ENCODE measurements at regions not wholly inside any gene's neighbourhood (a gene's known extent, or its start where the extent isn't known, plus 50 kb on each side); places are given as distances from the start of the nearest gene placed in this dataset.
"Not testable (repeated sequence)": the region's sequence is repeated elsewhere in the genome, so short reads cannot be mapped to it uniquely, and the experiment has no call there.

DNA sequence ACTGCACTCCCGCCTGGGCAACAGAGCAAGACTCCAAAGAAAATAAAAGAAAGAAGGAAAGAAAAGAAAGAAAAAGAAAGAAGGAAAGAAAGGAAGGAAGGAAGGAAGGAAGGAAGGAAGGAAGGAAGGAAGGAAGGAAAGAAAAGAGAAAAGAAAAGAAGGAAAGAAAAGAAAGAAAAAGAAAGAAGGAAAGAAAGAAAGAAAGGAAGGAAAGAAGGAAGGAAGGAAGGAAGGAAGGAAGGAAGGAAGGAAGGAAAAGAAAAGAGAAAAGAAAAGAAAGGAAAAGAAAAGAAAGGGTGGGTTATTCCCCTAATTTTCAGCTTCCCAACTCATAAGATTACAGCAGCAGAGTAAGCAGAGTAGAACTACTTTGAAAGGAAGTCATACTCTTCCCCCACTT, 64.4 kb downstream of the TMEM200C start:
- DNase-seq; CTCF ChIA-PET; H3K4me1 Mint-ChIP-seq; H3K27me3 Mint-ChIP-seq; H3K27ac Mint-ChIP-seq; H3K4me3 Mint-ChIP-seq; POLR2A ChIA-PET; H3K9me3 Mint-ChIP-seq; H3K36me3 Mint-ChIP-seq (ENCODE audit: low read depth): not testable (repeated sequence)

DNA sequence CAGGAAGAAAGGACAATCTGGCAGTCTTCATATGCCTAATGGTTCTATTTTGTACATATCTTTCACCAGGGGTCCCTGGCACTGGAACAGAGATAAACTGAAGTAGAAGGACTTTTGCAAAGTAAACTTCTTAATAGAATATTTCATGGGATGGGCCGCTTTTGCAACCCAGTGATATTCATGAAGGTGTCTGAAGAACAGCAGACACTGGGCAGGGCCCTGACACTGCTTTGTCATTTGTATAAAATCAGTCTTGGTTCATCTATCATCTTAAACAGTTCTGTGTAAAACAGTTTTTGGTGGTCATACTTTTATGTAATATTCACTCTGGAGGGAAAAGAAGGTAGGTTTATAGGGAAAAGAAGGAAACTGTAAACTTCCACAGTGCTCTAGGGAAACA, 66.4 kb downstream of the TMEM200C start:
- H3K27ac Mint-ChIP-seq, result no peak overlapping the region
- H3K27me3 Mint-ChIP-seq, result peaks cover 4% of the 10 kb centered on the region
- no peaks in the 10 kb centered on the region for H3K4me1 Mint-ChIP-seq
- H3K36me3 Mint-ChIP-seq (ENCODE audit: low read depth), result no peaks in the 10 kb centered on the region
- no peak overlapping the region for H3K4me3 Mint-ChIP-seq
- CTCF ChIA-PET, result interaction anchor here (0.6 kb wide), 1 partner anchor 351 kb away, joined by 3 read pairs; no protein-coding TSS in a partner anchor
- H3K9me3 Mint-ChIP-seq, result no peaks in the 10 kb centered on the region
- POLR2A ChIA-PET, result no interaction called here
- no peak for DNase-seq

DNA sequence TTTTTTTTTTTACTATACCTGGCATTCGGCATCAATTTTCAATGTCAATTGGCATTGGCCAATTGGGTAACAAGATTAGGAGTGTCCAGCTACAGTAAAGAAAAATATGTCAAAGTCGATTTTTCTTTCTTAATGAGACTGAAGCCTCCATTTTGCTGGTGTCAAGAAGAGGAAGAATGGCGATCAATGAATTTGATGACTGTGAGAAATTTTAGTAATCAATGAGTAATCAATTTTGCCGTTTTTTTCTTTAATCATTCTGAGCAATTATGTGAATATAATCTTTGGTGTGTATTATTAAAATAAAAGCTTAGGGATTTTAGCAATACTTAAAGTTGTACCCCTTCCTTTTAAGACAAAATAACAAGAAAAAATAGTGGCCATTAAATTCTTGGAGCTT, 69.7 kb downstream of the TMEM200C start:
- ChIA-PET CTCF (interaction anchor here (1.8 kb wide), 1 partner anchor 11 kb away, joined by 4 read pairs; no protein-coding TSS in a partner anchor), POLR2A (no interaction called here)
- peaks cover 4% of the 10 kb centered on the region for H3K27me3 Mint-ChIP-seq
- no peaks in the 10 kb centered on the region for H3K36me3 Mint-ChIP-seq (ENCODE audit: low read depth)
- no peak for DNase-seq
- no peaks in the 10 kb centered on the region for H3K4me1 Mint-ChIP-seq
- no peak overlapping the region for H3K4me3 Mint-ChIP-seq
- no peaks in the 10 kb centered on the region for H3K9me3 Mint-ChIP-seq
- H3K27ac Mint-ChIP-seq, result no peak overlapping the region

DNA sequence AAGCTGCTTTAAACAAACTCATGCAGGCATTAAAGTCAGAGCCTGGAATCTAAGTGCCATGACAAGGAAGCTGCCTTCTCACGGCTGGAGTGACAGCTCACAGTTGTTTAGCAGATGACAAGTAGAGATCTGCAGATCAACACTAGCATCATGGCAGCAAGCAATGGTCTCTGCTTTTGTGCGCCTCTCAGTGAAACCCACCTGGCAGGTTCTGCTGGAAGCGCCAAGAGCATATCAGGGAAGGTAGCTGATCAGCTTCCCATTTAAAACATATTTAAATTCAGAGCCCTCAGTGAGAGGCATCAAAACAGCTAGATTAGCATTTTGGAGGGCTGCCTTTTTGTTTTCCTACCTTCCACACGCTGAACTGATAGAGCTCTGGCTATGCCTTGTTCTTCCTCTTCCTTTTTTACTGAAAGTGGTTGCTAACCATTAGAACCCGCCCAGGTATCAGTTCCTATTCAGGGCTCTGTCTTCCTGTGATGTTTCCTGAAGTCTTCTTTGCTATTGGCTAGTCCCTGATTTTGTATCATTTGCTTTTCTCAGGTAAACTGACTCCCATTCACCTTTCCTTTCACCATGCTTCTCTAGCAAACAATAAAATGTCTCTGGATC, 70.8 kb downstream of the TMEM200C start:
- no peak for DNase-seq
- POLR2A ChIA-PET, result no interaction called here

DNA sequence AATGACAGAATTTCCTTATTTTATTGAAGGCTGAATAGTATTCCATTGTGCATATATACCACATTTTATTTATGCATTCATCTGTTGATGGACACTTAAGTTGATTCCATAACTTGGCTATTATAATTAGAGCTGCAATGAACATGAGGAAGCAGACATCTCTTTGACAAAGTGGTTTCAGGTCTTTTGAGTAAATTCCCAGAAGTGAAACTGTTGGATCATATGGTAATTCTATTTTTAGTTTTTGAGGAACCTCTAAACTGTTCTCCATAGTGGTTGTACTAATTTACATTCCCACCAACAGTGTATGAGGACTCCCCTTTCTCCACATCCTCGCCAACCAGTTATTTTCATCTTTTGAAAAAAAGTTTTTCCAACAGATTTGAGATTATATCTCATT, 77.5 kb downstream of the TMEM200C start:
- no peaks in the 10 kb centered on the region for H3K4me1 Mint-ChIP-seq
- no peak overlapping the region for H3K4me3 Mint-ChIP-seq
- no peaks in the 10 kb centered on the region for H3K36me3 Mint-ChIP-seq (ENCODE audit: low read depth)
- DNase-seq, result no peak
- H3K27ac Mint-ChIP-seq, result no peak overlapping the region
- ChIA-PET CTCF (no interaction called here), POLR2A (no interaction called here)
- no peaks in the 10 kb centered on the region for H3K27me3 Mint-ChIP-seq
- no peaks in the 10 kb centered on the region for H3K9me3 Mint-ChIP-seq

More for the DNA sequence above, 70.8 kb downstream of the TMEM200C start:
- no peak overlapping the region for H3K27ac Mint-ChIP-seq
- no peaks in the 10 kb centered on the region for H3K9me3 Mint-ChIP-seq
- H3K36me3 Mint-ChIP-seq (ENCODE audit: low read depth), result no peaks in the 10 kb centered on the region
- no peak overlapping the region for H3K4me3 Mint-ChIP-seq
- no peaks in the 10 kb centered on the region for H3K4me1 Mint-ChIP-seq
- peaks cover 4% of the 10 kb centered on the region for H3K27me3 Mint-ChIP-seq
- CTCF ChIA-PET, result interaction anchor here (1.8 kb wide), 1 partner anchor 9 kb away, joined by 4 read pairs; no protein-coding TSS in a partner anchor

DNA sequence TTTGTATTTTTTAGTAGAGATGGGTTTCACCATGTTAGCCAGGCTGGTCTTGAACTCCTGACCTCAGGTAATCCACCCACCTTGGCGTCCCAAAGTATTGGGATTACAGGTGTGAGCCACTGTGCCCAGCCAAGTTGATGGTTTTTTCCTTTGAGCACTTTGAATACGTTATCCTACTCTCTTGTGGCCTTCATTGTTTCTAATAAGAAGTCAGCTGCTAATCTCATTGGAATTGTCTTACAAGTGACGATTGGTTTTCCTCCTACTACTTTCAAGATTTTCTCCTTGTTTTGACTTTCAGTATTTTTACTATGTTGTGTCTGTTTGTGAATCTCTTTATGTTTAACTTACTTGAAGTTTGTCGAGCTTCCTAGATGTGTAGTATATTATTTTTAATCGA, 88.5 kb downstream of the TMEM200C start:
- DNase-seq, result no peak
- Mint-ChIP-seq H3K4me1 (no peaks in the 10 kb centered on the region), H3K4me3 (no peak overlapping the region), H3K27me3 (no peaks in the 10 kb centered on the region), H3K9me3 (peaks cover 8% of the 10 kb centered on the region), H3K27ac (no peak overlapping the region), H3K36me3 (ENCODE audit: low read depth) (no peaks in the 10 kb centered on the region)
- ChIA-PET CTCF (no interaction called here), POLR2A (no interaction called here)

DNA sequence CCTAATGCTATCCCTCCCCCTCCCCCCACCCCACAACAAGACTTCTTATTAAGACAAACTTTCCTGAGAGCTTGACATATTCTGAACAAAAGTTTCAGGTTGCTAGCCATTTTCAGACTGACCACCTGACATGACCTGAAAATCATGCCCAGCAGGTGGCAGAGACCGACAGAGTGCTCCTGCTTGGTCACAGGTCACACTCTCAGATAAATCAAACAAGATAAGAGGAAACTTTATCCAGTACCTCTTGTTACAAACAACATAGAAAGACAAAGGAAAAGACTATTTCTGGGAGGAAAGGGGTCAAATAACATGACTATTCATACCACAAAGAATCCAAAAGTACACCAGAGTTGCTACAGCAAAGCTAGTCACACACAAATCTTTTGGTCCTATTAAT, 107.4 kb downstream of the TMEM200C start:
- ChIA-PET CTCF (no interaction called here), POLR2A (no interaction called here)
- Mint-ChIP-seq H3K36me3 (ENCODE audit: low read depth) (no peaks in the 10 kb centered on the region), H3K27ac (no peak overlapping the region), H3K9me3 (peaks cover under 1% of the 10 kb centered on the region), H3K4me3 (no peak overlapping the region), H3K4me1 (no peaks in the 10 kb centered on the region), H3K27me3 (no peaks in the 10 kb centered on the region)
- DNase-seq, result no peak

DNA sequence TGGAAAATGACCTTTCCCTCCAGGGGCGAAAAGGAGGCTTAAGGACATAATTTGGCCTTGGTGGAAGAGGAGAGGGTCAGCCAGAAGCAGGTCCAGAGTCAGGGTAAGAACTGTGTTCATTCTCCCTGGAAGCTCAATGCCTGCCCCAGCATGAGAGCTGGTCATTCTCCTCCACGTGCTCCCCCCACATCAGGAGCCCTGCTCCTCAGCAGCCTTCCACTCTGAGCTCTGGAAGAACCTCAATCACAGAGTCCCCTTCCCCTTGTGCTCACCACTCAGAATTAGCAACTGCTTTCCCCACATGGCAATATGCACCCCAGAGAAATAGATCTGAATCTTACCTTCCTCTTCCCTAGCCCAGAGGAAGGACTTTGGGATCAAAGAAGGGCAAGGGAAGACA, 115.4 kb downstream of the TMEM200C start:
- Mint-ChIP-seq H3K36me3 (ENCODE audit: low read depth) (no peaks in the 10 kb centered on the region), H3K4me3 (no peak overlapping the region), H3K9me3 (peaks cover 3% of the 10 kb centered on the region), H3K27me3 (peaks cover 4% of the 10 kb centered on the region), H3K4me1 (no peaks in the 10 kb centered on the region), H3K27ac (no peak overlapping the region)
- ChIA-PET POLR2A (no interaction called here), CTCF (no interaction called here)
- no peak for DNase-seq

DNA sequence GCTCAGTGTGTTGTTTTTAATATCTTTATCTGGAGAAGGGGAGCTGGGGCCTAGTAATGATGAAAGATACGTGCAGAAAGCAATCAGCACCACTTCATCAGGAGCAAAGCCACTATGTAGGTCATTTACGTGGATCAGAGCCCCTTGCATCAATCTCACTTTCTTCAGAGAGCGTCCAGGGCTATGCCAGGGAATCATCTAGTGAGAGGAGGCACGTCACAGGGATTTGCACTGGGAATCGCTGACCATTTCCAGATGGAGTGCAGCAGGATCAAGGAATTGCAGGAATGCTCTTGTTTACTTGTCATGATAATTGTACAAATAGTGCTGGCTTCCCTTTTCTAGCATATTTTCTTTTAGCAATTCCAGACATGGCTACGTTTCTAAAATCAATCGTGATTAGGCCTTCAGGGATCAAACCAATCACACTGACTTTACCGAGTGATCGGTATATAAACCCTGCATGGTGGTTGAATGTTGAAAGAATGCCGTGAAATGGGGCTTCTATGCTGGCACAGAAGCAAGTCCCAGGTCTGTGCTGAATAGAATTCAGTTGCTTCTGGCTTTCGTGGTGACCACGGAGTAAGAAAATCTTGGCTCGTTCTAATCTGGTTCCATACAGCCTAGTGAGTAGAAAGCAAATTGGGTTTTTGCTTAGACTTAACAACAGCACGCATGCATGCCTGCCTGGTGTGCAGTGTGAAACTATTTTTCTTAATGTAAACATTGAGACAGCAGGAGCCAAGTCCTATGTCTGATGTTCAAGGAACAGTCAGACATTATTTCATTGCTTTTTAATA, 122.8 kb downstream of the TMEM200C start:
- H3K9me3 Mint-ChIP-seq, result no peaks in the 10 kb centered on the region
- H3K36me3 Mint-ChIP-seq (ENCODE audit: low read depth), result no peaks in the 10 kb centered on the region
- no peak overlapping the region for H3K4me3 Mint-ChIP-seq
- no peak overlapping the region for H3K27ac Mint-ChIP-seq
- no peaks in the 10 kb centered on the region for H3K4me1 Mint-ChIP-seq
- DNase-seq, result no peak
- ChIA-PET POLR2A (no interaction called here), CTCF (no interaction called here)
- H3K27me3 Mint-ChIP-seq, result peaks cover 4% of the 10 kb centered on the region

DNA sequence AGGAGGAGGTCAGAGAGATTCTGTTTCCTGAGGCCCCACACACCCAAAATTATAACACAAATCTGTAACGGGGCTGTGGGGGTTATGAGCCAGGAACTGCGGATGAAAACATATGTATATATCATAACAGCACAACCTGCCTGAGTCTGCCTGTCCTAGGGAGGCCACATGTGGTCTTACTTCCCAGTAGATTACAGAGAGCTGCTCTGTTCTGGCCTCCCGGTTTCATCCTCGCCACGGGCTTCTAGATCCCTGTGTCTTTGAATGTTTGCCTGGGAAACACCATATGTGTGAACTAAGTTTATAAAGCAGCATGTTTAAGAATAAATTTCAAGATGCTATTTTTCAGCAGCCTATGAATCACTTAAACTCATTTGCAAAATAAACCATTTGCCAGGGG, 124.0 kb downstream of the TMEM200C start:
- ChIA-PET CTCF (no interaction called here), POLR2A (no interaction called here)
- DNase-seq, result no peak
- H3K36me3 Mint-ChIP-seq (ENCODE audit: low read depth), result no peaks in the 10 kb centered on the region
- no peak overlapping the region for H3K27ac Mint-ChIP-seq
- no peak overlapping the region for H3K4me3 Mint-ChIP-seq
- H3K4me1 Mint-ChIP-seq, result no peaks in the 10 kb centered on the region
- no peaks in the 10 kb centered on the region for H3K9me3 Mint-ChIP-seq
- H3K27me3 Mint-ChIP-seq, result no peaks in the 10 kb centered on the region

DNA sequence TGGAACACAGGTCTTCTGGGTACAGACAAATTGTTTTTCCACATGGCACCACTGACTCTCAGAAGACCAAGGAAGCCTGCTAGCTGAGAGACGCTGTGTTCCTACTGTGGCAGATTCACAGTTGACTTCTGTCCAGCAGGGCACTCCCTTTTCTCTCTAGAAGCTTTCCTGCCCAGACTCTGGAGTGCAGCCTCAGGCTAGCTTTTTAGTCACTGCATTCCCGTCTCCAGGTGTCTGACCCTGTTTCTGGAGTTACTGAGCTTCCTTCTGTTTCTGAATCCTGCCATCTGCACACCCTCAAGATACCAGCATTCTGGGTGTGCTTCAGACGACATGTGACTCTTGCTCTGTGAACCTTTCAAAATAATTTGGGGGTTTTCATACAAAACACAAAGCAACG, 125.1 kb downstream of the TMEM200C start:
- ChIA-PET POLR2A (no interaction called here), CTCF (no interaction called here)
- Mint-ChIP-seq H3K27ac (no peak overlapping the region), H3K27me3 (no peaks in the 10 kb centered on the region), H3K9me3 (no peaks in the 10 kb centered on the region), H3K4me1 (no peaks in the 10 kb centered on the region), H3K4me3 (no peak overlapping the region), H3K36me3 (ENCODE audit: low read depth) (no peaks in the 10 kb centered on the region)
- no peak for DNase-seq

DNA sequence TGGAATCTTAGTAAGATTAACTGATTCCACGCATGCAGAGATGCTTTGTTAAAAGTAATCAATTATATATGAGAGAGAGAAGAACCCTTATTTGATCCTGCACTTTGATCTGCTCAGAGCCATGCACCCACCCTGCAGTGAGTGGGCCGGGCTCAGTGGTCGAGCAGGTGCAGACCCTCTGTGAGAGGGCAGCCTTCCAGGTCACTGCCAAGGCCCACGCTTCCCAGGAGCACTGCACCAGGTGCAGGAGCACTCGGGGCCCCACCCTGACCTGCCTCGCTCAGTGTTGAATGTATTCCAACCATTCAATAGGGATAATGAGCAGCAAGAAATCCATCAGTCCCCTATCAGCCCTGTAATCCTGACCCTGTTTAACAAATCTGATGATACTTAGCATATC, 126.9 kb downstream of the TMEM200C start:
- Mint-ChIP-seq H3K4me1 (no peaks in the 10 kb centered on the region), H3K27ac (no peak overlapping the region), H3K4me3 (no peak overlapping the region), H3K27me3 (no peaks in the 10 kb centered on the region), H3K36me3 (ENCODE audit: low read depth) (no peaks in the 10 kb centered on the region), H3K9me3 (no peaks in the 10 kb centered on the region)
- ChIA-PET CTCF (no interaction called here), POLR2A (no interaction called here)
- DNase-seq, result no peak

DNA sequence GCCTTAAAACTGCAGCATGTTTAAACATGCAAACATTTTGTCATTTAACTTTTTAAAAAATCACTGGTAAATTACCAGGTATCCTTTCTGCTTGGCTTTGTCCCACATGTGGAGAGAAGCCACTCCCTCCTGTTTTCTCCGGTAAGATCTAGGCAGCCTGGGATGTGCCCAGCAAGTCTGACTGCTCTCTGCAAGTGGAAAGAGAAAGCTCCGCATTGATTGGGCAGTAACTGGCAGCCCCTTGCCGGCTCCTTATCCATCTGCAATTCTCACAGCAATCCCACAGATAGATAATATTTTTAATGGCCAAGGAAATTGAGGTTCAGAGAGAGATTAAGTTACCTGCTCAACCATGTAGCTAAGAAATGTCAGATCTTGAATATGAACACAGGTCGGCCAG, 136.1 kb downstream of the TMEM200C start:
- Mint-ChIP-seq H3K9me3 (no peaks in the 10 kb centered on the region), H3K4me1 (no peaks in the 10 kb centered on the region), H3K36me3 (ENCODE audit: low read depth) (no peaks in the 10 kb centered on the region), H3K27ac (no peak overlapping the region), H3K4me3 (no peak overlapping the region), H3K27me3 (no peaks in the 10 kb centered on the region)
- POLR2A ChIA-PET, result no interaction called here
- no peak for DNase-seq
- CTCF ChIA-PET, result no interaction called here

DNA sequence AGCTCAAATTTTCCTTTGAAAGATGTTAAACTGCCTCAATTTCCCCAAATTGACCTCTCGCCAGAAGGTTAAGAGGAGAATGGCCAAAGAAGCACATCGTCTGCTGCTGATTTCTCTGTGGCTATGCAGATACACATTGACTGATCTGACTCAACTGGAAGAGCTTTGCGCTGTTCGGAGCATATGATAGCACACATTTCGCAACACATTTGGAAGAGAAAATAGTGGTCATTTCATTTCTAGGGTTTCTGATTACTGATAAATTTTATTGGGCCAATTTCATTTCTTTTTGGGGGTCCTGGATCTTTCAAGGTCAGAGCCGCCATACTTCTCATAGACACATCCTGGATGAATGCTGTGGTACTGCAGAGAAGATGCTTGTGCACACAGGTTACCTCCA, 138.5 kb downstream of the TMEM200C start:
- Mint-ChIP-seq H3K36me3 (ENCODE audit: low read depth) (no peaks in the 10 kb centered on the region), H3K27ac (no peak overlapping the region), H3K9me3 (no peaks in the 10 kb centered on the region), H3K27me3 (no peaks in the 10 kb centered on the region), H3K4me3 (no peak overlapping the region), H3K4me1 (no peaks in the 10 kb centered on the region)
- ChIA-PET CTCF (no interaction called here), POLR2A (no interaction called here)
- no peak for DNase-seq
